HG03460 (cell line): ENCODE measurements at regions not wholly inside any gene's neighbourhood (a gene's known extent, or its start where the extent isn't known, plus 50 kb on each side); places are given as distances from the start of the nearest gene placed in this dataset.

Experiments used
- ATAC-seq: cut with Tn5 transposase; IDR thresholded peaks from one replicate; pipeline ENCODE4 v1.9.1; 2021; ENCODE audit not compliant: unreplicated experiment

GRCh38 chr2:216911886-216912285, 52.0 kb upstream of the TNP1 start:
- no peak for ATAC-seq

DNA sequence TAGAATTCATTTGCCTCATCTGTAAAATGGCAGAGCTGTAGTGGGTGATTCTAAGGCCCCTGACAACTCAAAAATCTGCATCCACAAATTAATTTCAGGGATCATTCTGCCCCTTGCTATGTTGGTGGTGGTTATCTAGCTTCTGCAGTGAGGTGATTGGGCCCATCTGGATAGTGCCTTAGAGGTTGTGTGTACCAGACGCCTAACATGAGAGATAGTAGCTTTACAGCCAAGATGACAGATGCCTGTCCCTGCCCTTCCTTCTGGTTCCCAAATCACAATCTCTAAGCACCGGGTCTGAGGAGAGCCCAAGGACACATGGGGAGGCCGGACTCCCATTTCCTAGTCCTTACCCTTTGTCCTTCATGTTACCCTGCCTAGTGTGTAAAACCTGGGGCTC, 51.1 kb upstream of the TNP1 start:
- ATAC-seq, result no peak

GRCh38 chr2:216909541-216910210, 49.8 kb upstream of the TNP1 start:
- ATAC-seq, result no peak
